Suprapubic skin (tissue), 4 donors: ENCODE measurements at regions not wholly inside any gene's neighbourhood (a gene's known extent, or its start where the extent isn't known, plus 50 kb on each side); places are given as distances from the start of the nearest gene placed in this dataset.

Source experiments
- DNase-seq, 2 donors: peaks; one replicate each; pipeline ENCODE4 v3.0.0-alpha.2; 2019; ENCODE audit warnings: low spot score in 2 of 2
- H3K27ac ChIP-seq: fragments of 200-600 bp; sonication (generic); one replicate; pipeline ENCODE4 v1.5.1; 2019
- H3K27me3 ChIP-seq: fragments of 200-600 bp; sonication (generic); one replicate; pipeline ENCODE4 v1.5.1; 2019
- H3K36me3 ChIP-seq: fragments of 200-600 bp; sonication (generic); one replicate; pipeline ENCODE4 v1.5.1; 2019
- H3K4me1 ChIP-seq: fragments of 200-600 bp; sonication (generic); one replicate; pipeline ENCODE4 v1.5.1; 2019
- H3K4me3 ChIP-seq: fragments of 200-600 bp; sonication (generic); one replicate; pipeline ENCODE4 v1.5.1; 2019; ENCODE audit warnings: mild to moderate bottlenecking
- H3K9me3 ChIP-seq: fragments of 200-600 bp; sonication (generic); one replicate; pipeline ENCODE4 v1.5.1; 2019
- CTCF ChIP-seq, 2 donors: fragments of 200-600 bp in 1 of 2; fragments of 450-650 bp in 1 of 2; sonication (generic) in 1 of 2; IDR thresholded peaks; one replicate each; pipeline ENCODE4 v1.5.1; 2016 to 2019; ENCODE audit warnings: antibody characterized with exemption in 2 of 2, mild to moderate bottlenecking in 1 of 2, moderate library complexity in 1 of 2
- EP300 ChIP-seq: sonication (generic); formaldehyde crosslinking; IDR thresholded peaks from one replicate; pipeline ENCODE4 v1.6.1; 2017; ENCODE audit warnings: antibody characterized with exemption
- POLR2A ChIP-seq, 2 donors: fragments of 450-650 bp; IDR thresholded peaks; one replicate each; pipeline ENCODE4 v1.6.1; 2017; ENCODE audit warnings: antibody characterized with exemption in 2 of 2, mild to moderate bottlenecking in 2 of 2, moderate library complexity in 2 of 2
- POLR2AphosphoS5 ChIP-seq, 3 donors: sonication (generic); formaldehyde crosslinking; IDR thresholded peaks; one replicate each; pipeline ENCODE4 v1.6.1; 2017; ENCODE audit warnings: antibody characterized with exemption in 3 of 3
- WGBS: methylation state at CpG from one replicate; pipeline ENCODE4 v1.1.5; 2018; 5-methylcytosine and 5-hydroxymethylcytosine counted together

GRCh38 chr11:70615036-70615875, 216.9 kb downstream of the CTTN start:
- Histone ChIP-seq H3K9me3 (peaks cover 10% of the 10 kb centered on the region), H3K36me3 (no peaks in the 10 kb centered on the region), H3K27me3 (peaks cover 14% of the 10 kb centered on the region), H3K4me1 (peaks cover 7% of the 10 kb centered on the region), H3K4me3 (no peak overlapping the region), H3K27ac (no peak overlapping the region)
- no peak for DNase-seq
- TF ChIP-seq POLR2A (IDR thresholded peaks at IDR 0.05) (no peak), CTCF (IDR thresholded peaks at IDR 0.05) (no peak), POLR2AphosphoS5 (IDR thresholded peaks at IDR 0.05) (no peak), EP300 (no peak)
- WGBS, result 98% methylated on average over 17 of the region's 18 CpGs

- DNase-seq, result no peak
- Histone ChIP-seq H3K4me1 (no peaks in the 10 kb centered on the region), H3K9me3 (peaks cover 10% of the 10 kb centered on the region), H3K27ac (no peak overlapping the region), H3K27me3 (peaks cover 12% of the 10 kb centered on the region), H3K4me3 (no peak overlapping the region), H3K36me3 (no peaks in the 10 kb centered on the region)
- 92% methylated on average over 7 of the region's 7 CpGs for WGBS
- no peak for TF ChIP-seq POLR2AphosphoS5 (IDR thresholded peaks at IDR 0.05)
- TF ChIP-seq POLR2A (IDR thresholded peaks at IDR 0.05), result no peak
- TF ChIP-seq CTCF (IDR thresholded peaks at IDR 0.05), result no peak
- TF ChIP-seq EP300, result no peak
Measured at GRCh38 chr11:70616317-70616716, 218.0 kb downstream of the CTTN start.

- Histone ChIP-seq H3K9me3 (peaks cover 10% of the 10 kb centered on the region), H3K27me3 (peaks cover 12% of the 10 kb centered on the region), H3K27ac (no peak overlapping the region), H3K4me1 (no peaks in the 10 kb centered on the region), H3K4me3 (no peak overlapping the region), H3K36me3 (no peaks in the 10 kb centered on the region)
- DNase-seq, result no peak
- TF ChIP-seq CTCF (IDR thresholded peaks at IDR 0.05) (no peak), EP300 (no peak), POLR2AphosphoS5 (IDR thresholded peaks at IDR 0.05) (no peak), POLR2A (IDR thresholded peaks at IDR 0.05) (no peak)
- WGBS, result 53% methylated on average over 12 of the region's 12 CpGs
Measured at GRCh38 chr11:70616938-70617654, 218.8 kb downstream of the CTTN start.

GRCh38 chr11:70618431-70619101, 220.2 kb downstream of the CTTN start:
- Histone ChIP-seq H3K9me3 (peaks cover 10% of the 10 kb centered on the region), H3K27me3 (peaks cover 3% of the 10 kb centered on the region), H3K4me1 (no peaks in the 10 kb centered on the region), H3K27ac (no peak overlapping the region), H3K4me3 (no peak overlapping the region), H3K36me3 (no peaks in the 10 kb centered on the region)
- WGBS, result 85% methylated on average over 22 of the region's 22 CpGs
- TF ChIP-seq POLR2AphosphoS5 (IDR thresholded peaks at IDR 0.05) (no peak), POLR2A (IDR thresholded peaks at IDR 0.05) (no peak), CTCF (IDR thresholded peaks at IDR 0.05) (no peak), EP300 (no peak)
- no peak for DNase-seq

- Histone ChIP-seq H3K27ac (no peak overlapping the region), H3K36me3 (no peaks in the 10 kb centered on the region), H3K27me3 (peaks cover 3% of the 10 kb centered on the region), H3K4me1 (no peaks in the 10 kb centered on the region), H3K9me3 (peaks cover 10% of the 10 kb centered on the region), H3K4me3 (no peak overlapping the region)
- 83% methylated on average over 2 of the region's 7 CpGs for WGBS
- DNase-seq, result no peak
- TF ChIP-seq POLR2A (IDR thresholded peaks at IDR 0.05) (no peak), POLR2AphosphoS5 (IDR thresholded peaks at IDR 0.05) (no peak), CTCF (IDR thresholded peaks at IDR 0.05) (no peak), EP300 (no peak)
Measured at GRCh38 chr11:70619591-70619990, 221.3 kb downstream of the CTTN start.
